Uterus (tissue), 3 donors: ENCODE measurements at regions not wholly inside any gene's neighbourhood (a gene's known extent, or its start where the extent isn't known, plus 50 kb on each side); places are given as distances from the start of the nearest gene placed in this dataset.

Experiments
- DNase-seq, 2 donors: peaks; one replicate each; pipeline ENCODE4 v3.0.0-alpha.2; 2019 to 2020
- H3K27ac ChIP-seq, 2 donors: fragments of 200-600 bp; sonication (generic); 1 replicate in 1 of 2; 2 replicates in 1 of 2; pipeline ENCODE4 v1.5.1; 2016 to 2018
- H3K27me3 ChIP-seq, 2 donors: fragments of 200-600 bp; sonication (generic); one replicate each; pipeline ENCODE4 v1.5.1; 2018 to 2019; ENCODE audit warnings: control low read depth in 1 of 2
- H3K36me3 ChIP-seq, 2 donors: fragments of 200-600 bp; sonication (generic); one replicate each; pipeline ENCODE4 v1.5.1; 2019; ENCODE audit warnings: control low read depth in 1 of 2
- H3K4me1 ChIP-seq, 2 donors: fragments of 200-600 bp; sonication (generic); one replicate each; pipeline ENCODE4 v1.5.1; 2018 to 2019; ENCODE audit warnings: control low read depth in 1 of 2
- H3K4me3 ChIP-seq, 2 donors: fragments of 200-600 bp; sonication (generic); 1 replicate in 1 of 2; 2 replicates in 1 of 2; pipeline ENCODE4 v1.5.1; 2018 to 2019; ENCODE audit warnings: mild to moderate bottlenecking in 1 of 2
- H3K9me3 ChIP-seq, 2 donors: fragments of 200-600 bp; sonication (generic); one replicate each; pipeline ENCODE4 v1.5.1; 2019; ENCODE audit warnings: control low read depth in 1 of 2
- POLR2A ChIP-seq, 2 donors: fragments of 450-650 bp; IDR thresholded peaks; one replicate each; pipeline ENCODE4 v1.6.1; 2016; ENCODE audit warnings: antibody characterized with exemption in 2 of 2, mild to moderate bottlenecking in 1 of 2, moderate library complexity in 1 of 2
- intact Hi-C: fragments of 100-400 bp; cut with DNase I; formaldehyde crosslinking; loops from one replicate; pipeline ENCODE4 v1.15.1; 2023; ENCODE audit warnings: low total_unique reads
- TF ChIP-seq, protein P1 (sequence below), 4 experiments: fragments of 200-600 bp in 2 of 4; fragments of 450-650 bp in 2 of 4; sonication (generic) in 2 of 4; IDR thresholded peaks; one replicate each; pipeline ENCODE4 v1.5.1; 2016 to 2019; ENCODE audit warnings: antibody characterized with exemption in 4 of 4, mild to moderate bottlenecking in 2 of 4, moderate library complexity in 1 of 4
- donor health status: DM: yes; HTN: yes; CAD: no.

DNA sequence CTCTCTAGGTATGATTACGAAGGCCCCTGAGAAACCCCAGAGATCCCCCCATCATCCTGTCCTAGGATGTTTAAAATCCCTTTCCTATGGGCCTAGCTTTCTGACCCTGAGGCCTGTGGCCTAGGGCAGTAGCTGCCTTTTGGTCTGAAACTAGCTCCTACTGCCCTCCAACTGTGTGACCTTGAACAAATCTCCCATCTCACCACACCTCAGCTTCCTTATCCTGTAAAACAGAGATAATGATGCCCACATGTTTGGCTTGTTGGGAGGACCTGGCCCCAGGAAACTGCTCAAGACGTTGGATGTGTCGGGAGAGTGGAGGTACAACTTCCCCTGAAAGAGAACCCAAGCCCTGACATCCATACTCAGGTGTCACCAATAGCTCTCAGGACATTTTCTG is 213.2 kb downstream of the SMAD2 start:
- intact Hi-C loops, result no loop called here
- no peaks in the 10 kb centered on the region for H3K9me3 ChIP-seq
- DNase-seq, result no peak
- no peak overlapping the region for H3K27ac ChIP-seq
- no peaks in the 10 kb centered on the region for H3K36me3 ChIP-seq
- no peaks in the 10 kb centered on the region for H3K4me1 ChIP-seq
- H3K4me3 ChIP-seq, result no peak overlapping the region
- H3K27me3 ChIP-seq, result no peaks in the 10 kb centered on the region
- TF ChIP-seq, protein P1, sequence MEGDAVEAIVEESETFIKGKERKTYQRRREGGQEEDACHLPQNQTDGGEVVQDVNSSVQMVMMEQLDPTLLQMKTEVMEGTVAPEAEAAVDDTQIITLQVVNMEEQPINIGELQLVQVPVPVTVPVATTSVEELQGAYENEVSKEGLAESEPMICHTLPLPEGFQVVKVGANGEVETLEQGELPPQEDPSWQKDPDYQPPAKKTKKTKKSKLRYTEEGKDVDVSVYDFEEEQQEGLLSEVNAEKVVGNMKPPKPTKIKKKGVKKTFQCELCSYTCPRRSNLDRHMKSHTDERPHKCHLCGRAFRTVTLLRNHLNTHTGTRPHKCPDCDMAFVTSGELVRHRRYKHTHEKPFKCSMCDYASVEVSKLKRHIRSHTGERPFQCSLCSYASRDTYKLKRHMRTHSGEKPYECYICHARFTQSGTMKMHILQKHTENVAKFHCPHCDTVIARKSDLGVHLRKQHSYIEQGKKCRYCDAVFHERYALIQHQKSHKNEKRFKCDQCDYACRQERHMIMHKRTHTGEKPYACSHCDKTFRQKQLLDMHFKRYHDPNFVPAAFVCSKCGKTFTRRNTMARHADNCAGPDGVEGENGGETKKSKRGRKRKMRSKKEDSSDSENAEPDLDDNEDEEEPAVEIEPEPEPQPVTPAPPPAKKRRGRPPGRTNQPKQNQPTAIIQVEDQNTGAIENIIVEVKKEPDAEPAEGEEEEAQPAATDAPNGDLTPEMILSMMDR (IDR thresholded peaks at IDR 0.05), result no peak
- no peak for TF ChIP-seq POLR2A (IDR thresholded peaks at IDR 0.05)

DNA sequence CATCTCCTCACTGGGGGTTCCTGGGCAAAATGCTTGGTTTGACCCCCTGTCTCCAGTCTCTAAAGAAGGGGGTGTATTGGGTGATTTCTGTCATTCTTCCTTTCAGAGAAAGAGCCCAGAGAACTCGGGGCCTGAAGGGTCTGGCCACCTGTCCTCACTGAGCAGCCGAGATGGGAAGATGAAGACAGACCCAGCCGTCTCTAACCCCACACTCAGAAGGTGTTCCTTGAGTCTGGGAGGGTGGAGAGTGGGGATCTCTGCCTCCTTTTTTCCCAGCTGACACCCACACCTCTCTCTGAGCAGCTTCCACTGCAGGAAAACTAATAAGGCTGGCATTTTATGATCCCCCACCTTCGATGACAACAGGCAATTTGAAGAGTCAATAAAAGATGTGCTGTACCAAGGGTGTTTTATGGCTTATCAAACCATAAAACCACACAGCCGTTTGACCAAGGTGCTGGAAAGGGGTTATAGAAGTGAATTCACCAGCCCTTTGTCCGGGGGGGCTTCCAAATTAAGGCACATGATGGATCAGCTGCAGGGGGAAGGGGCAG is 213.8 kb downstream of the SMAD2 start:
- Histone ChIP-seq H3K4me1 (no peaks in the 10 kb centered on the region), H3K4me3 (no peak overlapping the region), H3K9me3 (no peaks in the 10 kb centered on the region), H3K27ac (no peak overlapping the region), H3K36me3 (no peaks in the 10 kb centered on the region), H3K27me3 (no peaks in the 10 kb centered on the region)
- intact Hi-C loops, result no loop called here
- TF ChIP-seq POLR2A (IDR thresholded peaks at IDR 0.05), result no peak
- TF ChIP-seq, protein P1 (IDR thresholded peaks at IDR 0.05), result no peak
- DNase-seq, result no peak

DNA sequence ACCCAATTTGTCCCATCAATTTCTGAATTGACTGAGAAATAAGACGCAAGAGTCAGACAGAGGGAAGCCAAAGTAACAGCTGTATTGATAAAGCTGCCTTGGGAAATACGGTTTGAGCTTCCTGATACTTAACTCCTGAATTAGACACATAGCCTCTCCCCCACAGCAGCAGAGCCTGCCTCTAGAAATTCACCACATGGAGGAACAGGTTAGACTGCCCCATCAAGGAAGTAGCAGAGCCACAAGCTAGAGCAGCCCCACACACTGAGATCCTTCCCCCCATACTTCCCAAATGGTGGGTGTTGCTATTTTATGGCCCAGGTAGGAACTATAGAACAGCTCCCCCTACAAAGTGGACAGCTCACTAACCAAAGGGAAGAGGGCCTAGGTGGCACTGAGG is 220.0 kb downstream of the SMAD2 start:
- Histone ChIP-seq H3K4me1 (no peaks in the 10 kb centered on the region), H3K36me3 (no peaks in the 10 kb centered on the region), H3K9me3 (no peaks in the 10 kb centered on the region), H3K4me3 (no peak overlapping the region), H3K27me3 (no peaks in the 10 kb centered on the region), H3K27ac (no peak overlapping the region)
- DNase-seq, result no peak
- no peak for TF ChIP-seq POLR2A (IDR thresholded peaks at IDR 0.05)
- TF ChIP-seq, protein P1 (IDR thresholded peaks at IDR 0.05), result no peak
- intact Hi-C loops, result no loop called here

DNA sequence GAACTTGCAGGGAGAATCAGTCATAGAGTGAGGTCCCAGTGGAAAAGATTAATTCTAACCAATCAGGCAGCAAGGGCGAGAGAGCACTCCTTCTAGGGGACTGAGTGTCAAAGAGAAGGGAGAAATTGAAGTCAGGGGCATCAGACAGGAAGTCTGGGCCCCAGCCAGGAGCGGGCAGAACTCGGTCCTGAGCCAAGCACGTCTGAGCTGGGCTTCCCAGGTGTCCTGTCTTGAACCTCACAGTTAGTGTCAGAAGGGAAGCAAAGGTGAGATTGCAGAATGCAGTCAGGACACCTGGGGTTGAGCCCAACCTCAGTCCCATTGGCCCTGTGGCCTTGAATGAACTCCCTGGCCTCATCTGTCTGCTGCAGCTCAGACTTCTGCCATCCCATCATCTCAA is 220.9 kb downstream of the SMAD2 start:
- Histone ChIP-seq H3K9me3 (no peaks in the 10 kb centered on the region), H3K4me3 (no peak overlapping the region), H3K4me1 (no peaks in the 10 kb centered on the region), H3K27ac (no peak overlapping the region), H3K36me3 (no peaks in the 10 kb centered on the region), H3K27me3 (no peaks in the 10 kb centered on the region)
- intact Hi-C loops, result no loop called here
- no peak for DNase-seq
- no peak for TF ChIP-seq POLR2A (IDR thresholded peaks at IDR 0.05)
- TF ChIP-seq, protein P1 (IDR thresholded peaks at IDR 0.05), result no peak

DNA sequence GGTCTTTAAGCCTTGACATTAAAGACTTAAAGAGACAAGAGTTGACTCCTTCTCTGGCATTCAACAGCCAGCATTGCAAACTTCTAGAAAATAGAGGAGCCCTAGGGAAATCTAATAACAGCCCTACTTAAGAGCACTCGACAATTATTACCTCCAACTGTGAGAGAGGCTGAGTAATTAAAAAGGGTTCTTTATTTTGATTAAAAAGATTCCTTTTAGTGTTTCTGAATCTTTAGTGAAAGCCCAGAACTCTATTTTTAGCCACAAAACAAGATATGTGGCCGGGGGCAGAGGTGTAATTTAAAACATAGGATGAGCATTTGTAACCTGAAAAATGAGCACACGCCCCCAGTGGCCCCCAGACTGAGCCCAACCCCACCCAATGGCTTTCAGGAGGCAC is 222.3 kb downstream of the SMAD2 start:
- intact Hi-C loops, result no loop called here
- Histone ChIP-seq H3K9me3 (no peaks in the 10 kb centered on the region), H3K27ac (no peak overlapping the region), H3K4me1 (no peaks in the 10 kb centered on the region), H3K36me3 (no peaks in the 10 kb centered on the region), H3K4me3 (no peak overlapping the region), H3K27me3 (no peaks in the 10 kb centered on the region)
- TF ChIP-seq, protein P1 (IDR thresholded peaks at IDR 0.05), result no peak
- TF ChIP-seq POLR2A (IDR thresholded peaks at IDR 0.05), result no peak
- no peak for DNase-seq
